HG02973 (cell line): ENCODE measurements at regions not wholly inside any gene's neighbourhood (a gene's known extent, or its start where the extent isn't known, plus 50 kb on each side); places are given as distances from the start of the nearest gene placed in this dataset.

Source experiments
- ATAC-seq: cut with Tn5 transposase; IDR thresholded peaks from one replicate; pipeline ENCODE4 v1.9.1; 2021; ENCODE audit warnings: moderate library complexity; ENCODE audit not compliant: unreplicated experiment

DNA sequence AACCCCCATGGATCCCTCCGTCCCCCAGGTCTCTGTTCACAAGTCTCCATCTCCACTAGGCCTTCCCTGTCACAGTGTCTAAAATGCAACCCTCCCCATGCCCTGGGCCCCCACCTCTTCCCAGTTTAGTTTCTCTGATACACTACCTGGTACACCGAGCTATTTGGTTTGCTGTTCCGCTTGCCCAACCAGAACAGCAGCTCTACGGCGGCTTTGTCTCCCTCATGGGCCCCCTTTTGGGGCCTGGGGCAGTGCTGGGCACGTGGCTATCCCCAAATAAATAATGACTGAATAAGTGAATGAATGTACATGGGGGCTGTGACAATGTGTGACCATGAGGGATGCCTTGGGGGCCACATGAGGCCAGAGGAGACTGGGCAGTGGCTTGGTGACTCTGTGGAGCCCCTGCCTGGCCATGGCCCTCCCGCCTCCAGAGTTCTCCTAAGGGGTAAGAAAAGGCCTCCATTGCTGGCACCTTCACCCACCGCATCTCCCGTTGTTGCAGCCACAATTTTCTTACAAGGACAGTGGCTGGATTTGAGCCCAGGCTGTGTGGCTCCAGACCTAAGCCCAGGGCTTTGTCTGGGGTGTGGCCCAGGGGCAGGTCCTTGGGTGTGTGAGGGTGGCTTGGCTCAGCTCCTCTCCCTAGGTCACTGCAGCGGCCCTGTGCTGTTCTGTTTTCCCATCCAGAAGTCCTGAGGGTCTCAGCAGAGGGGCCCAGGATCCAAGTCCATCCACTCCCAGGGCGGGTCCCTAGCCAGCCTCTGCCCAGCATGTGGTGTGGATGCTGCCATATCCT lies 408.5 kb upstream of the SULF2 start:
- no peak for ATAC-seq

DNA sequence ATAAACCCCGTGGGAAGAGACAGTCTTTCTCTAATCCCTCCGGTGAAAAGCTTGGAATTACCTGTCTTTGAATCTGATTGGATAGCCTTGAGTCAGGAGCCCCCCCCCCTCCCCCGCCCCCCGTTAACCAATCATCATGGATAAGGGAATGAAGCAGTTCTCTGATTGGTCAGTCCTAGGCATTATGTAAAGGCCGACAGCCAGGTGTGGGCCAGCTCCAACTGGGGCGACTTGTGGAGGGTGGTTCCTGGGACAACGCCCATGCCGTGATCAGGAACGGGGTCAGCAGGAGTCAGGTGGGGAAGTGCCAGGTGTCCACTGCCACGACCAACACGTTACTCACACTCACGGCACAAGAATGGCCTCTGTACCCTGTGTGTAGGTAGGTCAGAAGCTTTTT lies 406.8 kb upstream of the SULF2 start:
- no peak for ATAC-seq

DNA sequence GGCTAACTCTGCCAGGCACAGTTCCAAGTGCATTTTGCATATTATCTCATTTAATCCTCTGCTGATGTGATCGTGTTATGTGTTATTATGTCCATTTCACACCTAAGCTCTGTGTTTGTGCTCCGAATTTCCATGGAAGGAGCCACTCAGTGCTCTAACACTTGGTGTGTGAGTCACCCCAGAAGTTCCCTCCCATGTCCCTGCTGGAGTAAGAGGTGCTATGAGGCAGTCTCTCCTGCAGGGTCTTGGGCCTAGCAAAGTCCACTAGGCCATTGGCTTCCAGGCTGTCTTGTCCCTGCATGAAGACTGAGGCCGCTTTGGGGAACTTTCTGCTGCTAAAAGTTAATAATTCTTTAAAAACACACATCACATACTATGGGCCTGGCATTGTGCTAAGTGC lies 405.9 kb upstream of the SULF2 start:
- no peak for ATAC-seq

DNA sequence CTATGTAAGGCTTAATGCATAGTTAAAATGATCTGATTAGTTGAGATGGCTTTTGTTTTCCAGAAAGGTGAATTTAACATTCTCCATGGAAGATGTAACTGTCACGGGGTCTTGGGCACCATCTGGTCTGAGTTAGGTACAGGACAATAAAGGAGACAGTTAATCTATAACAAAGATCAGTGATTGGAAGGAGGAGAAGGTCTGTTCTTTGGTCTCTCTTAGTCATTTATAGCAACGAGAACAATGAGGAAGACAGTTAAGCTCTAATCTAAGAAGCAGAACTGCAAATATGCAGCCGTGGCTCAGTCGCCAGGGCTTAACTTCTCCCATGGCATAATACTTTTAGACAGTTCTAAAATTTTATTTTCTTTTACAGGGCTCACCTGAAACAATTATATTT lies 405.5 kb upstream of the SULF2 start:
- no peak for ATAC-seq

DNA sequence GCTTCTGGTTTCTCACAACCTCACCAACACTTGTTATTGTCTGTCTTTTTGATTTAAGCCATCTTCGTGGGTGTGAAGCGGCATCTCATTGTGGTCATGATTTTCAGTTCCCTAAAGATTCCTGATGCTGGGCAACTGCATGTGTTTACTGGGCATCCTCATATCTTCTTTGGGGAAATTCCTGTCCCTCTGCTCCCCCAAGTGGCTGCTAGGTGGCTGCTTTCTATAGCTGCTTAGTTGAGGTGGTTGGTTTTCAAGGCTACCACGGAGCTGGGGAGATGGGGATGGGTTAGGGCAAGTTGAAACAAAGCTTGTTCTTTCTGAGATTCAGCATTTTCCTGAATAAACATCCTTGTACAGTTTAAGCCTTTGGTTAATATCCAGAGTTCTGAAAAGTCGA lies 403.9 kb upstream of the SULF2 start:
- no peak for ATAC-seq

DNA sequence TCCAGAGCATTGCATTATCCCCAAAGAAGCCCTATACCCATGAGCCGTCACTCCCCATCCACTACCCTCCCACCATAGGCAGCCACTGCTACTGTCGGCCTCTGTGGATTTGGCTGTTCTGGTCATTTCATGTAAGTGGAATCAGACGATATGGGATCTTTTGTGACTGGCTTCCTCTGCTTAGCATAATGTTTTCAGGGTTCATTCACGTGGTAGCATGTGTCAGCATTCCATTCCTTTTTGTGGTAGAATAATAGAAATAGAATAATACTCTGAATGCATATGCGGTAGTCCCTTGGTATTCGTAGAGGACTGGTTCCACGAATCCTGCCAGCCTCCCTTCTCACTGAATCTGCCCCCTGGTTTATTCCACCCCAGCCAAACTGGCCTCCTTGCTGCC lies 402.6 kb upstream of the SULF2 start:
- ATAC-seq = no peak

DNA sequence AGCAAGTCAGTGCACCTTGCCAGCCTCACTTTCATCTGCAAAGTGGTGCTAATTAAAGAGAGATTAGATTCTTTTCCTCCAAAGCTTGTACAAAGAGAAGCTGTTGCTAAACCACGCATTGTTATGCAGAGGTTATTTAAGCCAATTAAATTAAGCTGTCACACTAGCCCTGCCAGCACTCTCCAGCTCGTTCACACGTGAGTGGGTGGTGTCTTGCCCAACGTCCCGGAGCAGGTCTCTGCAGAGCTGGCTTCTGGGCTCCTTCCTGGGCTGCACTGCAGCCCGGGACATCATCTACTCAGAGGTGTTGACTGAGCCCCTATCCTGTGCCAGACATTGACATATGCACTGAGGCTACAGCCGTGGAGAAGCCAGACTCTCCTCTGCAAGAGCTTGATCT lies 401.6 kb upstream of the SULF2 start:
- no peak for ATAC-seq

DNA sequence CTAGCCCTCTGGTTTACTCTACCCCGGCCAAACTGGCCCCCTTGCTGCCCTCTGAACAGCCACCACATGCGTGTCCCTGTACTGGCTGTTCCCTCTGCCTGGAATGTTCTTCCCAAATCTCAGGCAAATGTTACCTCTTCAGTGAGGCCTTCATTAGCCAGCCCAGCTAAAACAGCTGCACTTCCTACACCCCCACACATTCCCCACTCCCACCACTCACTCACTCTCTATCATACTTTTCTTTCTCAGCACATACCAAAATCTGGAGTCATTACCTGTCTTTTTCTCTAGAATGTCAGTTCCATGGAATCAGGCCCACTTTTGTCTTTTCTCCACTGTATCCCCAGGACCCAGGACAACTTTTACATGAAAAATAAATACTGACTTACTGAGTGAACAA lies 401.2 kb upstream of the SULF2 start:
- ATAC-seq = no peak

DNA sequence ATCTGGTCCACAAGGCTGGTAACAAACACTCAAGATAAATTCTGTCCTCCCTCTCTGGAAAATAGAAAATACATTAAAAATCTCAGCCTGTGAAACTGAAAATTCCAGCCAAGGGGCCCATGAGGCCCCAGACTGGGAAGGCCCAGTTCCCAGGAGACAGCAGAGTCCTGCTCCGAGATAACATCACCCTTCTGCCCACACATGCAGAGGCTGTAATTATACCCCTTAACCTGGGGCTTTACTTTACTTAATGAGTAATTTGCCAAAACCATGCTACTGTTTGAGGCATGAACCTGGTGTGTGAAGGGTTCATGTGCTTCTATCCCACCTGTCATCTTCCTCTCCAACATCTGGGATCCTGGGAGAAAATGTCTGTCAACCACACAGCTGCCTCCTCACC lies 398.9 kb upstream of the SULF2 start:
- ATAC-seq = no peak

DNA sequence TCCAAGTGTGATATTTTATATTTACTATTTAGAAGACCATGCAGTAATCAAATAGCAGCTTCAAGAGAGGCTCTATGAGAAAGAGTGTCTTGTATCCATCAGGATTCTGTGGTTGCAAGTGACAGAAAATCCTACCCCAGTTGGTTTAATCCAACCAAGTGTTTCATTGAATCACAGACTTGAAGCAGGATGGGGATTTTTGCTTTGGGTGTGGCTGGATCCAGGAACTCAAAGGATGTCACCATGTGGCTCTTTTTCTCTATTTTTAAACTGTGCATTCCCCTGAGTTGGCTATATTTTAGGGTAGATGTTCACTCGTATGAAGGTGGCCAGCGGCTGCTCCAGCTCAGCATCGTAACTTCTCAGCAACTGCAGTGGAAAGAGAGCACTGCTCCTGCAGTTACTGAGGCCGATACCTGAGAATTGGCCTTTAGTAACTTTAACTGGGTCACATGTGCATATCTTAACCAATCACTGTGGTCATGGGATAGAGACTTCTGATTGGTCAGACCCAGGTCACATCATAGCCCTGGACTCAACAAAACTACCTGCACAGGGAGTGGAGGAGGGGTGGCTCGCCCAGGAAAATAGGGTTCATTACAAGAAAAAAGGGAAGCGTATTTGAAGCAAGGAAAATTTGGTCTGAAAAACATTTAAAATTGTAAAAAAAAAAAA lies 396.1 kb upstream of the SULF2 start:
- no peak for ATAC-seq

DNA sequence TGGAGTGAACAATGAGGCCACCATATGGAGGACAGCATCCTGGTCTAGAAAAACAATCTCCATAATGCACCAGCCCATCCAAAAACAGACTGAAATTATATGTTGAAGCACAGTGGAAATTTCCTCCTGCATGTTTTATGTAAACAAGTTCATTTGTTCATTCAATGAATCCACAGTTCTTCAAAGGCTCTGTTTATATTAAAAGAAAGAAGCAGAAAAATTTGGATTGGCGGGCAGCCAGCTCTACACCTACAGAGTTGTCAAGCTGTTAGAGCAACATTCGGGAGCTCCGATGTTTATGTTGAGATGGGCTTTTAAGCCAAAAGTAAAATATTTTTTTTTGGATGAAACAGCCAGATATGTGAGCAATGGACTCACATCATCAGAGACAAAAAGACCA lies 395.3 kb upstream of the SULF2 start:
- ATAC-seq = no peak

DNA sequence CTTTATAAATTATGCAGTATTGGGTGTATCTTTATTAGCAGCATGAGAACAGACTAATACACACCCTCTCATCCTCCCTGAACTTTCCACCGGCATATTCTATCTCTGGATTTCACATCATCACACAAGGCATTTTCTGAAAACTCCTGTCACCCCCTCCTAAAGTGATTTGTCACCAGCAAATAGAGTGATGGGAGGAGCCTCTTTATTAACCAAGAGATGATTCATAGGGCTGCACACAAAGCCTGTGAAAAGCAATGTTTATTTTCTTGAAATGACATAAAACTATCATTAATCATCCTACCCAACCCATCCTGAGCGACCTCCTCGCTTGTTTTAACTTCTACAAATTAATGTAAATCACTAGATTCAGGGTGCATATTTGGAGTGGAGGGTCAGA lies 394.7 kb upstream of the SULF2 start:
- ATAC-seq = no peak

DNA sequence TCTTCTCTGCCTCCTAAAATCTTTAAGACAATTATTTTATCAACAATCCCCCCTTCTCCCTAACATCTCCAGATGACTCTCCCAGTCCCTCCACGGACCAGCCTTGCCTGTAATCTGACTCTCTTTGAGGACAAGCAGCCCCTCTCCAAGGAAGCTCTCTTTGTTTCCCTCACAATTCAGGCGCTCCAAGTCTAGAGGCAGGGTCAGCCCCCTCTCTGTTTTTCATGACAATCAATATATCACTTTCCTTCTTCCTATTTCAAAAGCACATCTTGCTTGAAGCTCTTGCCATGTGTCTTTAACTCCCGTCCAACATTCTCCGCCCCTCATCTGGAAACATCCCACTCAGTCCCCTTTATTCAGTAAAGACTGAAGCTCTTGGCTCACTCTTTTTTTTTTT lies 393.4 kb upstream of the SULF2 start:
- no peak for ATAC-seq

DNA sequence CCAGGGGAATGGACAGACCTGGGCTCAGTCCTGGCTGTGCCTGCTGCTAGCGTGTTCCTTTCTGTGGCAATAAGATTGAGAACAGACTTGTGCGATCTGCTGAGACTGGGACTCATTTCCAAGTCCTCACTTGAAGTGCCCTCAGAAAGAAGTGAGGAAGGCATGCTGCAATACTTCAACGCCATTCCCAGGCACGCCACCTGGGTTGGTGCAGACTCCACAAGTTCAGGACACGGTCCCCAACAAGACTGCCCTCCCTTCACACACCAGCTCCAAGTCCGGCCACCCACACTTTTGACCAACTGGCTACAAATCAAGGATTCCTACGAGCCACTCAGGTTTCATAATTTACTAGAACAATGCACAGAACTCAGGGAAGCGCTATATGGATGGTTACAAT lies 391.8 kb upstream of the SULF2 start:
- no peak for ATAC-seq

DNA sequence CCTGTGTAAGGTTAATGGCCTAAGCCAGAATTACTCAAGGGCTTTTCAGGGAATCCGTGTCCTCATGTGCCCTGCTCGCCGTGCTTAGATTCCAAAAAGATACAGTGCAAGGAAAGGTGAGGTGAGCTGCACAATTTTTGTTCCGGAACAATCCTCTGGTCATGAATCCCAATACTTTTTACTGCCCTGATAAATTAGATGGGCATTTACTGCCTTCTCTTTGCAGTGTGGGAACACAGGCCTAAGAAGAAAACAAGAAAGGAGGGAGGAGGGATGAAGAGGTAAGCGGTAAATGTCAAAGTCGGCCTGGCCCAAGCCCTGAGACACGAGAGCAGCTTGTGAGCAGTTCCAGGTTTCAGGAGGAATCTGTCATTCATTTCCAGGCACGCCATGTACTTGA lies 390.9 kb upstream of the SULF2 start:
- no peak for ATAC-seq

DNA sequence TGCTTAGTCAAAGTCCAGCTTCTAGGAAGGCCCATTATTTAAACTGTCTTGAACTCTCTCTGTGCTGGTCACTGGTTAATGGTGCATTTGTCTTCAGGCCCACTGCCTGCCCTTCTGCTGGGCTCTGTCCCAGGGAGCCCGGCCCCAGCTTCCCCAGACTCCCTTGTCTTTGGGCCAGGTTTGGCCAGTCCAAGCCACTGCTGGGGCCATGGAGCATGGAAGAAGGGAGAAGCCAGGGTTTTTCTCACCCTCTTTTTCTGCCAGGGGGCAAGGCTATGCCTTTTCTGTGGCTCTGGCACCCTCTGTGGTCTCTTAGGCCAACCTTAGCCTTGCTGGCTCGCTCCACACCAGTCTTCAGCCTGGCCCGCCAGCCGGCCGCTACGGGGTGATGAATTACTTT lies 390.0 kb upstream of the SULF2 start:
- ATAC-seq = no peak

DNA sequence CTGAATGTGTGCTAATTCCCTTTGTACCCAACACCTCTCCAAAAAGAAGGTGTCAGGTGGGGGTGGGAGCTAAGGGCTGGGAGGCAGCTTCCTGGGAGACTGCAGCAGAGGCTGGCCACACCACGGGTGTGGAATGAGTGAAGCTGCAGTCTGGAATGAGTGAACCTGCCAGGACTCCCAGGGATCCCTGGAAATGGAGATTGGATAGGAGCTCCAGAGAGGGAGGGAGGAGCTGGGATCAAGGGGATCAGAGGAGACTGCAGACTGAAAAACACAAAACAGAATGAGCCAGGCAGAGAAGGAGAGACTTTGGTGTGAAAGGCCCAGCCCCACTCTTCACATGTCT lies 387.0 kb upstream of the SULF2 start:
- no peak for ATAC-seq

DNA sequence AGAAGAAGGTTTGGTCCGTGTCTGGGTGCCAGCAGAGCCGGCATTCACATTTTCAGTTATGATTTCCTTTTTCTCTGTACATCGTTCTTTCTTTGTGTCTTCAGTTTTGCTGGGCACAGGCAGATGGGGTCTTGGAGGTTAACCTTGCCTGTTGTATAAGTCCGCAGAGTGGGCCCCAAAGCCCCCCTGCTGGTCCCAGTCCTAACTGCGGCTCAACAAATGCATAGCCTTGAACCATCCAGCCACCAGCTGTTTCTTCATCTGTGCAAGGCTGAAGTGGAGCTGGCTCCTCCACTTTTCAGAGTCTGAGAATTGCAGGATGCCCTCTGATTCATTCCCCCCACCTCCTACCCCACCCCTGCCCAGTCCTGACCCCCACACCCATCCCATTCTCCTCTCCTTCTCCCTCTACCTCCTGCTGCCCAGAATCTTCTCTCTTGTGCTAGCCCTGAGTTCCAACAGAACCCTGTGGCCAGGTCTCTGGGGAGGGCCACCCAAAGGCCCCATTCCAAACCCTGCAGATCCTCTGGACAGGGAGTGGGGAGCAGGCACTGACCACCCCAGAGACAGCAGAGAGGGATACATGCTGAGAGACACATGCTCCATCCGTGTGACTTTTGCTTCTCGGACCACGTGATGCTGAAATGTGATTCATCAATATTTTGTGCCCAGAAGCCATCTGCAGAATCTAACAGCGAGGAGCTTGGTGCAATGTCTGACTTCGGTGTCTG lies 386.5 kb upstream of the SULF2 start:
- no peak for ATAC-seq

DNA sequence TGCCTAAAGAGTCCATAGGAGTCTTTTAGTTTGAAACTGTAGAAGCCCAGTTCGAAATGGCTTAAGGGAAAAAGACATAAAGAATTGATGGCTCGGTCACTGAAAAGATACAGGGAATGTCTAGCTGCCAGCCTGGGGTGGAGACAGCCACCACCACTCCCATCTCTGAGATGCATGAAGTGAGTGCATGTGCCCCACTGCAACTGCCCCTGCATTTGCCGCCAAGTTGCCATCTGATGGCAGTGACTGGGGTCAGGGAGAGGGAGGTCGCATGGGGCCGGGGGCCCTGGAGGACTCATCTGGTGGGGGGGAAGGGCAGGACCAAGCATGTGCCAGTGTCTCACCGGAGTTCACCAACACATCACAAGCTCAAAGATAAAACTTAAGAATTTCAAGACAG lies 385.8 kb upstream of the SULF2 start:
- ATAC-seq = no peak

DNA sequence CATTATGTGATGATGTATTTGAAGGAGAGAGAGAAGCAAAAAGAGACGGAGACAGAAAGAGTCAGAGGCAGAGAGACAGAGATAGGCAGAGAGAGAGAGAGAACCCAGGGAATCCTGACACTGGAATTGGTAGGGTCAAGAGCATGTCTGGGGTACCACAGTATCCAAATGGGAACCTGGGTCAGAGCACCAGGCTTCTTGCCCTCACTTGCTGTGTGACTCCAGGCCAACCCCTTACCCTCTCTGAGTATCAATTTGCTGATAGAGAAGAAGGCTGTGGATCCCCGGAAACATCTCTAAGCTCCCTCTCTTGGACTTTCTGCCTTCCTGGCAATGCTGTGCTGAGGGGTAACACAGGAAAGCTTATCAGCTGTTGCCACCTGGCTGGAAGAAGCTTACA lies 385.3 kb upstream of the SULF2 start:
- no peak for ATAC-seq

DNA sequence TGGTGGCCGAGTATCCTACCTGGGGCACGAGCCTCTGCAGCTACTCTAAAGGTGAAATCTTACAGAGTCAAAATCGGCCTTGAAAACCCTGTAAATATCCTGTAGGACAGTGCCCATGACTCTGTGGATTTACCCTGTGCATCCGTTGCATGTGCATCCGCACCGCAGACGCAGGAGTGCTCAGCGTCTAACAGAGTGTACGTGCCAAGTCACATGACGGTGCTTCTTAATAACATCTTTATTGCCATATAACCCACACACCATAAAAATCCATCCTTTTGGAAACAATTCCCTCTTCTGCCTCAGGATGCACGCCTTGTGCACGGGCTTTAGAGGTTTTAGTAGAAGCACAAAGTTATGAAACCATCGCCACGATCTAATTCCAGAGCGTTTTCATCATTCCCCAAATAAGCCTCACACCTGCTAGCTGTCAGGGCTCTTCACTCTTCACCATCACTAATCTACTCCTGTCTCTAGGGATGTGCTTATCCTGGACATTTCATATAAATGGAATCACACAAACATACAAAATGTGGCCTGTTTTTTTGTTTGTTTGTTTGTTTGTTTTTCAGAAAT lies 384.5 kb upstream of the SULF2 start:
- ATAC-seq = no peak
